ENCODE measurements at regions not wholly inside any gene's neighbourhood (a gene's known extent, or its start where the extent isn't known, plus 50 kb on each side); places are given as distances from the start of the nearest gene placed in this dataset.
A peak's percentile ranks its signal among the peaks of the same experiment; 100 is the strongest.

GRCh38 chr18:47552783-47553182 is 301.3 kb upstream of the SKOR2 start:
- DNase-seq (ENCODE audit: low read depth in 3 of 3, low spot score in 2 of 3): no peak

GRCh38 chr18:47550611-47551010 is 299.2 kb upstream of the SKOR2 start:
- DNase-seq (ENCODE audit: low read depth in 3 of 3, low spot score in 2 of 3): no peak

- DNase-seq (ENCODE audit: low read depth in 3 of 3, low spot score in 2 of 3): no peak
Observed at GRCh38 chr18:47549021-47549540, 297.6 kb upstream of the SKOR2 start.

GRCh38 chr18:47547539-47548202 is 296.2 kb upstream of the SKOR2 start:
- DNase-seq (ENCODE audit: low read depth in 3 of 3, low spot score in 2 of 3): no peak

GRCh38 chr18:47545613-47546012 is 294.2 kb upstream of the SKOR2 start:
- no peak for DNase-seq (ENCODE audit: low read depth in 3 of 3, low spot score in 2 of 3)

- no peak for DNase-seq (ENCODE audit: low read depth in 3 of 3, low spot score in 2 of 3)
Observed at GRCh38 chr18:47543080-47543479, 291.6 kb upstream of the SKOR2 start.

- no peak for DNase-seq (ENCODE audit: low read depth in 3 of 3, low spot score in 2 of 3)
Observed at GRCh38 chr18:47542551-47542950, 291.1 kb upstream of the SKOR2 start.

GRCh38 chr18:47531717-47532116 is 280.3 kb upstream of the SKOR2 start:
- DNase-seq (ENCODE audit: low read depth in 3 of 3, low spot score in 2 of 3): peak in 1 of 3 donors; percentile 10

- DNase-seq (ENCODE audit: low read depth in 3 of 3, low spot score in 2 of 3): no peak
Observed at GRCh38 chr18:47530695-47531094, 279.2 kb upstream of the SKOR2 start.

- no peak for DNase-seq (ENCODE audit: low read depth in 3 of 3, low spot score in 2 of 3)
Observed at GRCh38 chr18:47528343-47528742, 276.9 kb upstream of the SKOR2 start.

GRCh38 chr18:47526147-47526546 is 274.7 kb upstream of the SKOR2 start:
- no peak for DNase-seq (ENCODE audit: low read depth in 3 of 3, low spot score in 2 of 3)

GRCh38 chr18:47522359-47522758 is 270.9 kb upstream of the SKOR2 start:
- no peak for DNase-seq (ENCODE audit: low read depth in 3 of 3, low spot score in 2 of 3)

GRCh38 chr18:47520263-47520662 is 268.8 kb upstream of the SKOR2 start:
- no peak for DNase-seq (ENCODE audit: low read depth in 3 of 3, low spot score in 2 of 3)

- DNase-seq (ENCODE audit: low read depth in 3 of 3, low spot score in 2 of 3): no peak
Observed at GRCh38 chr18:47519706-47520105, 268.2 kb upstream of the SKOR2 start.

- no peak for DNase-seq (ENCODE audit: low read depth in 3 of 3, low spot score in 2 of 3)
Observed at GRCh38 chr18:47519277-47519676, 267.8 kb upstream of the SKOR2 start.

- DNase-seq (ENCODE audit: low read depth in 3 of 3, low spot score in 2 of 3): no peak
Observed at GRCh38 chr18:47513614-47514013, 262.2 kb upstream of the SKOR2 start.

GRCh38 chr18:47512726-47513435 is 261.4 kb upstream of the SKOR2 start:
- DNase-seq (ENCODE audit: low read depth in 3 of 3, low spot score in 2 of 3): no peak

- DNase-seq (ENCODE audit: low read depth in 3 of 3, low spot score in 2 of 3): no peak
Observed at GRCh38 chr18:47512056-47512455, 260.6 kb upstream of the SKOR2 start.

- DNase-seq (ENCODE audit: low read depth in 3 of 3, low spot score in 2 of 3): no peak
Observed at GRCh38 chr18:47510831-47511230, 259.4 kb upstream of the SKOR2 start.

- DNase-seq (ENCODE audit: low read depth in 3 of 3, low spot score in 2 of 3): no peak
Observed at GRCh38 chr18:47507651-47508050, 256.2 kb upstream of the SKOR2 start.

- DNase-seq (ENCODE audit: low read depth in 3 of 3, low spot score in 2 of 3): no peak
Observed at GRCh38 chr18:47506897-47507296, 255.4 kb upstream of the SKOR2 start.

- DNase-seq (ENCODE audit: low read depth in 3 of 3, low spot score in 2 of 3): no peak
Observed at GRCh38 chr18:47501946-47502345, 250.5 kb upstream of the SKOR2 start.
